BE2C (cell line): ENCODE measurements at regions not wholly inside any gene's neighbourhood (a gene's known extent, or its start where the extent isn't known, plus 50 kb on each side); places are given as distances from the start of the nearest gene placed in this dataset.

ENCODE experiments used
- DNase-seq: peaks from one replicate; pipeline ENCODE4 v3.0.0-alpha.2; 2020
- H3K27me3 ChIP-seq: fragments of 250-450 bp; sonication (Bioruptor Pico); 2 replicates; pipeline ENCODE4 v1.5.1; 2020; ENCODE audit warnings: mild to moderate bottlenecking
- H3K36me3 ChIP-seq: fragments of 250-450 bp; sonication (Bioruptor Pico); 2 replicates; pipeline ENCODE4 v1.5.1; 2020; ENCODE audit warnings: mild to moderate bottlenecking
- H3K4me1 ChIP-seq: fragments of 250-450 bp; sonication (Bioruptor Pico); 2 replicates; pipeline ENCODE4 v1.5.1; 2020
- H3K4me3 ChIP-seq: 2 replicates; pipeline ENCODE4 v1.5.1; 2011; ENCODE audit warnings: low read depth, low read length
- H3K9me3 ChIP-seq: fragments of 250-450 bp; sonication (Bioruptor Pico); 2 replicates; pipeline ENCODE4 v1.5.1; 2020
- CTCF ChIP-seq: IDR thresholded peaks from 2 replicates; pipeline ENCODE4 v1.5.1; 2012; ENCODE audit warnings: mild to moderate bottlenecking, low read depth, low read length

- Histone ChIP-seq H3K27me3 (no peaks in the 10 kb centered on the region), H3K4me1 (no peaks in the 10 kb centered on the region), H3K36me3 (no peaks in the 10 kb centered on the region), H3K9me3 (no peaks in the 10 kb centered on the region), H3K4me3 (no peak overlapping the region)
- DNase-seq = no peak
- no peak for TF ChIP-seq CTCF
These were observed 249.0 kb downstream of the TSHZ3 start for GRCh38 chr19:31100206-31100590.

GRCh38 chr19:31099515-31100205, 249.6 kb downstream of the TSHZ3 start:
- Histone ChIP-seq H3K9me3 (no peaks in the 10 kb centered on the region), H3K27me3 (no peaks in the 10 kb centered on the region), H3K36me3 (no peaks in the 10 kb centered on the region), H3K4me1 (no peaks in the 10 kb centered on the region), H3K4me3 (no peak overlapping the region)
- TF ChIP-seq CTCF = no peak
- no peak for DNase-seq

DNA sequence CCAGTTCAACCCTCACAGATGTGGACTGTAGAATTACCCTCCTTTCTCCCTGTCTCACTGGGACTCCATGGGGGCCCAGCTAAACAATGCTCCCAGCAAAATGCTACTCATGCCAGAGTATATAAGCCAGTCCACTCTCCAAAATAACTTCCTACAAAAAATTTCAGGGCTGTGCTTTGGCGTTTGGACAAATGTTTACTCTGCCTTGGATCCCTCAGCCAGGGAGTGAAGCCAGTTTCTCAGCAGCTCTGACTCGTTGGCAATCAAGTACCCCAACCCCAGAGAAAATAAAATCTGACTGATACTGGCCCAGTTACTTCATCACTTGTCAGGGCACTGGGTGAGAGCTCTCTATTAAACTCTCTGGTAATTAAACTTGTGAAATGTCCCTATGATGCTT, 250.4 kb downstream of the TSHZ3 start:
- H3K4me1 ChIP-seq = no peaks in the 10 kb centered on the region
- H3K9me3 ChIP-seq = no peaks in the 10 kb centered on the region
- H3K4me3 ChIP-seq = no peak overlapping the region
- H3K36me3 ChIP-seq = no peaks in the 10 kb centered on the region
- DNase-seq = no peak
- no peak for TF ChIP-seq CTCF
- H3K27me3 ChIP-seq = no peaks in the 10 kb centered on the region

- TF ChIP-seq CTCF = no peak
- H3K27me3 ChIP-seq = no peaks in the 10 kb centered on the region
- H3K4me3 ChIP-seq = no peak overlapping the region
- H3K4me1 ChIP-seq = no peaks in the 10 kb centered on the region
- H3K9me3 ChIP-seq = no peaks in the 10 kb centered on the region
- no peak for DNase-seq
- H3K36me3 ChIP-seq = no peaks in the 10 kb centered on the region
These were observed 252.2 kb downstream of the TSHZ3 start for GRCh38 chr19:31096935-31097545.

DNA sequence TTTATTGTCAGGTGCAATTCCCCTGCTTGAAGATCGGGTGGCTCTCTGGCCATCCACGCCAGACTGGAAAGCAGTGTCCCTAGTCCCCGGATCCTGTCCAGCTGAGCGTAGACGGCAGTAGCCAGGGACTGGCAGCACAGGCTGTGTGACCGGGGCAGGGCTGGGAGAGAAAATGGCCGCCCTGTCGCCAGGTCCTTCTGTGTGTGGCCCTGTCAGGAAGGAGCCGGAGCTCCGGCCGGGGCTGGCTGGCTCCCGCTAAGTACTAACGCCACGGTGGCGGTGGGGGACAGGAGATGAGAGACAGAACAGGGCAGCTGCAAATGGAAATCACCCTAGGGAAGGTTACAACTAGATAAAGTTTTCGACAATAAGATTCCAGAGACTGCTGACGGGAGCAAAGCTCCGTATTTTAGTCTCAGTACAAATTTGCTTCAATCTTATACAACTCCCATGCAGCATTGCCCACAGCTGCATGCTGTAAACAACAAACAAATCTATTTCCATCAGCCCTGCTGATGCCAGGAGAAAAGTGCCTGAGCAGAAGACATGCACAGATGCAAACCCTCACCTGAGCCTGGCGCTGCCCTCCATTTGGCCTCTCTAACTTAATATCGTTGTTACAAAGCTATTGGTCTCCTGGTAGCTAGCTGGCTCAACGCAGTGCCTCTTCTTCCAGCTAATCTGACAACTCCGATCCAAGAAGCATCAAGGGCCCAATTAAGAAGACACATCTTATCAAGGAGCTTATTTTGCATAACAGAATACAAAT, 253.0 kb downstream of the TSHZ3 start:
- DNase-seq = no peak
- no peaks in the 10 kb centered on the region for H3K9me3 ChIP-seq
- H3K27me3 ChIP-seq = no peaks in the 10 kb centered on the region
- no peak overlapping the region for H3K4me3 ChIP-seq
- TF ChIP-seq CTCF = no peak
- H3K36me3 ChIP-seq = no peaks in the 10 kb centered on the region
- no peaks in the 10 kb centered on the region for H3K4me1 ChIP-seq
